ENCODE measurements at regions not wholly inside any gene's neighbourhood (a gene's known extent, or its start where the extent isn't known, plus 50 kb on each side); places are given as distances from the start of the nearest gene placed in this dataset.

GRCh38 chr4:115233600-115233999 lies 120.2 kb upstream of the NDST4 start:
- ChIA-PET POLR2A (no interaction called here), CTCF (interaction anchor here (0.6 to 1.9 kb wide), 8 partner anchors 9 to 619 kb away, joined by 3 to 11 read pairs (median 4); no protein-coding TSS in a partner anchor)
- H3K36me3 Mint-ChIP-seq (ENCODE audit: insufficient read depth, unreplicated experiment) = no peaks in the 10 kb centered on the region
- no peak overlapping the region for H3K27ac Mint-ChIP-seq (ENCODE audit: low read depth, unreplicated experiment)
- H3K4me1 Mint-ChIP-seq (ENCODE audit: insufficient read depth, unreplicated experiment) = peaks cover 8% of the 10 kb centered on the region
- no peak overlapping the region for H3K4me3 Mint-ChIP-seq (ENCODE audit: unreplicated experiment)
- no peak for DNase-seq (ENCODE audit: unreplicated experiment)
- no peaks in the 10 kb centered on the region for H3K9me3 Mint-ChIP-seq (ENCODE audit: unreplicated experiment)
- H3K27me3 Mint-ChIP-seq (ENCODE audit: insufficient read depth, unreplicated experiment) = peaks cover 24% of the 10 kb centered on the region
- intact Hi-C loops (cut with micrococcal nuclease) = loop anchor here (5.0 to 10.0 kb wide), 3 partner anchors 141 to 551 kb away; no protein-coding TSS in a partner anchor
- no TSS peak for BruUV-seq (replicated peaks)
- no peak for TF ChIP-seq CTCF (IDR thresholded peaks at IDR 0.05; ENCODE audit: unreplicated experiment)

GRCh38 chr4:115229873-115230272 lies 116.5 kb upstream of the NDST4 start:
- POLR2A ChIA-PET = no interaction called here
- CTCF ChIA-PET = interaction anchor here (1.2 kb wide), 1 partner anchor 307 kb away, joined by 4 read pairs; no protein-coding TSS in a partner anchor
- Mint-ChIP-seq H3K27me3 (ENCODE audit: insufficient read depth, unreplicated experiment) (peaks cover 34% of the 10 kb centered on the region), H3K4me3 (ENCODE audit: unreplicated experiment) (no peak overlapping the region), H3K36me3 (ENCODE audit: insufficient read depth, unreplicated experiment) (no peaks in the 10 kb centered on the region), H3K4me1 (ENCODE audit: insufficient read depth, unreplicated experiment) (peaks cover 5% of the 10 kb centered on the region), H3K9me3 (ENCODE audit: unreplicated experiment) (no peaks in the 10 kb centered on the region), H3K27ac (ENCODE audit: low read depth, unreplicated experiment) (no peak overlapping the region)
- no TSS peak for BruUV-seq (replicated peaks)
- DNase-seq (ENCODE audit: unreplicated experiment) = no peak
- no peak for TF ChIP-seq CTCF (IDR thresholded peaks at IDR 0.05; ENCODE audit: unreplicated experiment)
- intact Hi-C loops (cut with micrococcal nuclease) = loop anchor here (5.0 to 10.0 kb wide), 3 partner anchors 138 to 555 kb away; no protein-coding TSS in a partner anchor

GRCh38 chr4:115228851-115229250 lies 115.4 kb upstream of the NDST4 start:
- Mint-ChIP-seq H3K4me1 (ENCODE audit: insufficient read depth, unreplicated experiment) (no peaks in the 10 kb centered on the region), H3K9me3 (ENCODE audit: unreplicated experiment) (no peaks in the 10 kb centered on the region), H3K36me3 (ENCODE audit: insufficient read depth, unreplicated experiment) (no peaks in the 10 kb centered on the region), H3K27ac (ENCODE audit: low read depth, unreplicated experiment) (no peak overlapping the region), H3K27me3 (ENCODE audit: insufficient read depth, unreplicated experiment) (peaks cover 44% of the 10 kb centered on the region), H3K4me3 (ENCODE audit: unreplicated experiment) (no peak overlapping the region)
- intact Hi-C loops (cut with micrococcal nuclease) = no loop called here
- ChIA-PET CTCF (no interaction called here), POLR2A (interaction anchor here (0.6 kb wide), 1 partner anchor 347 kb away, joined by 3 read pairs; no protein-coding TSS in a partner anchor)
- TF ChIP-seq CTCF (IDR thresholded peaks at IDR 0.05; ENCODE audit: unreplicated experiment) = no peak
- BruUV-seq (replicated peaks) = no TSS peak
- no peak for DNase-seq (ENCODE audit: unreplicated experiment)

- BruUV-seq (replicated peaks) = no TSS peak
- no peak overlapping the region for H3K4me3 Mint-ChIP-seq (ENCODE audit: unreplicated experiment)
- no peaks in the 10 kb centered on the region for H3K9me3 Mint-ChIP-seq (ENCODE audit: unreplicated experiment)
- POLR2A ChIA-PET = no interaction called here
- intact Hi-C loops (cut with micrococcal nuclease) = no loop called here
- peaks cover 34% of the 10 kb centered on the region for H3K27me3 Mint-ChIP-seq (ENCODE audit: insufficient read depth, unreplicated experiment)
- H3K27ac Mint-ChIP-seq (ENCODE audit: low read depth, unreplicated experiment) = no peak overlapping the region
- no peak for TF ChIP-seq CTCF (IDR thresholded peaks at IDR 0.05; ENCODE audit: unreplicated experiment)
- no peak for DNase-seq (ENCODE audit: unreplicated experiment)
- H3K36me3 Mint-ChIP-seq (ENCODE audit: insufficient read depth, unreplicated experiment) = no peaks in the 10 kb centered on the region
- CTCF ChIA-PET = no interaction called here
- H3K4me1 Mint-ChIP-seq (ENCODE audit: insufficient read depth, unreplicated experiment) = no peaks in the 10 kb centered on the region
These were observed 108.6 kb upstream of the NDST4 start for GRCh38 chr4:115222061-115222460.
